MV-4-11 (cell line): ENCODE measurements at regions not wholly inside any gene's neighbourhood (a gene's known extent, or its start where the extent isn't known, plus 50 kb on each side); places are given as distances from the start of the nearest gene placed in this dataset.
"Not testable (repeated sequence)": the region's sequence is repeated elsewhere in the genome, so short reads cannot be mapped to it uniquely, and the experiment has no call there.

Experiments
- DNase-seq: peaks from one replicate; lab custom pipeline; 2025; lab: John Stamatoyannopoulos, UW

GRCh38 chr14:88929656-88930436, 105.4 kb downstream of the TTC8 start:
- peak; percentile 7 for DNase-seq

- no peak for DNase-seq
These were observed 107.1 kb downstream of the TTC8 start for GRCh38 chr14:88931321-88932110.

- no peak for DNase-seq
These were observed 108.7 kb downstream of the TTC8 start for GRCh38 chr14:88933191-88933590.

GRCh38 chr14:88934351-88934806, 109.9 kb downstream of the TTC8 start:
- peak; percentile 35 for DNase-seq

GRCh38 chr14:88935083-88935482, 110.6 kb downstream of the TTC8 start:
- DNase-seq = no peak

- no peak for DNase-seq
These were observed 113.3 kb downstream of the TTC8 start for GRCh38 chr14:88937706-88938105.

- peak; percentile 3 for DNase-seq
These were observed 116.2 kb downstream of the TTC8 start for GRCh38 chr14:88940671-88941070.

GRCh38 chr14:88941414-88941813, 117.0 kb downstream of the TTC8 start:
- no peak for DNase-seq

- no peak for DNase-seq
These were observed 123.5 kb downstream of the TTC8 start for GRCh38 chr14:88947646-88948598.

GRCh38 chr14:88950069-88950468, 125.6 kb downstream of the TTC8 start:
- DNase-seq = no peak

GRCh38 chr14:88951370-88951769, 126.9 kb downstream of the TTC8 start:
- DNase-seq = no peak

GRCh38 chr14:88952901-88953300, 128.4 kb downstream of the TTC8 start:
- no peak for DNase-seq

GRCh38 chr14:88955455-88955854, 131.0 kb downstream of the TTC8 start:
- DNase-seq = no peak

- no peak for DNase-seq
These were observed 136.0 kb downstream of the TTC8 start for GRCh38 chr14:88960496-88960895.

GRCh38 chr14:88961214-88961613, 136.8 kb downstream of the TTC8 start:
- no peak for DNase-seq

GRCh38 chr14:88962356-88962755, 137.9 kb downstream of the TTC8 start:
- no peak for DNase-seq

GRCh38 chr14:88967299-88967698, 142.8 kb downstream of the TTC8 start:
- DNase-seq = no peak

- DNase-seq = no peak
These were observed 150.8 kb downstream of the TTC8 start for GRCh38 chr14:88975043-88975830.

GRCh38 chr14:88975926-88976325, 151.5 kb downstream of the TTC8 start:
- DNase-seq = no peak

- DNase-seq = not testable (repeated sequence)
These were observed 156.5 kb downstream of the TTC8 start for GRCh38 chr14:88980907-88981306.

GRCh38 chr14:88981948-88982347, 157.5 kb downstream of the TTC8 start:
- DNase-seq = no peak
